Vagina (tissue), 2 donors: ENCODE measurements at regions not wholly inside any gene's neighbourhood (a gene's known extent, or its start where the extent isn't known, plus 50 kb on each side); places are given as distances from the start of the nearest gene placed in this dataset.

ENCODE experiments used
- POLR2A ChIP-seq, 2 donors: fragments of 450-650 bp; IDR thresholded peaks; one replicate each; pipeline ENCODE4 v1.6.1; 2017; ENCODE audit warnings: antibody characterized with exemption in 2 of 2, mild to moderate bottlenecking in 2 of 2, moderate library complexity in 2 of 2
- POLR2AphosphoS5 ChIP-seq, 2 donors: sonication (generic); formaldehyde crosslinking; IDR thresholded peaks; one replicate each; pipeline ENCODE4 v1.9.0; 2017; ENCODE audit warnings: antibody characterized with exemption in 2 of 2, mild to moderate bottlenecking in 2 of 2, low read depth in 1 of 2; ENCODE audit not compliant: insufficient read depth in 1 of 2
- TF ChIP-seq, protein P1 (sequence below), 3 experiments: fragments of 450-650 bp in 2 of 3; fragments of 200-600 bp in 1 of 3; sonication (generic) in 1 of 3; IDR thresholded peaks; one replicate each; pipeline ENCODE4 v1.5.1; 2017 to 2019; ENCODE audit warnings: antibody characterized with exemption in 3 of 3, mild to moderate bottlenecking in 2 of 3, moderate library complexity in 2 of 3

GRCh38 chr6:85033547-85033946 is 269.1 kb upstream of the TBX18 start:
- TF ChIP-seq, protein P1, sequence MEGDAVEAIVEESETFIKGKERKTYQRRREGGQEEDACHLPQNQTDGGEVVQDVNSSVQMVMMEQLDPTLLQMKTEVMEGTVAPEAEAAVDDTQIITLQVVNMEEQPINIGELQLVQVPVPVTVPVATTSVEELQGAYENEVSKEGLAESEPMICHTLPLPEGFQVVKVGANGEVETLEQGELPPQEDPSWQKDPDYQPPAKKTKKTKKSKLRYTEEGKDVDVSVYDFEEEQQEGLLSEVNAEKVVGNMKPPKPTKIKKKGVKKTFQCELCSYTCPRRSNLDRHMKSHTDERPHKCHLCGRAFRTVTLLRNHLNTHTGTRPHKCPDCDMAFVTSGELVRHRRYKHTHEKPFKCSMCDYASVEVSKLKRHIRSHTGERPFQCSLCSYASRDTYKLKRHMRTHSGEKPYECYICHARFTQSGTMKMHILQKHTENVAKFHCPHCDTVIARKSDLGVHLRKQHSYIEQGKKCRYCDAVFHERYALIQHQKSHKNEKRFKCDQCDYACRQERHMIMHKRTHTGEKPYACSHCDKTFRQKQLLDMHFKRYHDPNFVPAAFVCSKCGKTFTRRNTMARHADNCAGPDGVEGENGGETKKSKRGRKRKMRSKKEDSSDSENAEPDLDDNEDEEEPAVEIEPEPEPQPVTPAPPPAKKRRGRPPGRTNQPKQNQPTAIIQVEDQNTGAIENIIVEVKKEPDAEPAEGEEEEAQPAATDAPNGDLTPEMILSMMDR (IDR thresholded peaks at IDR 0.05) = no peak
- no peak for TF ChIP-seq POLR2A (IDR thresholded peaks at IDR 0.05)
- TF ChIP-seq POLR2AphosphoS5 (IDR thresholded peaks at IDR 0.05; ENCODE audit: insufficient read depth in 1 of 2, low read depth in 1 of 2) = no peak
